Choroid plexus epithelial cell (primary cell): ENCODE measurements at regions not wholly inside any gene's neighbourhood (a gene's known extent, or its start where the extent isn't known, plus 50 kb on each side); places are given as distances from the start of the nearest gene placed in this dataset.

Experiments
- DNase-seq: peaks from one replicate; pipeline ENCODE4 v3.0.0-alpha.2; 2010; ENCODE audit warnings: low read depth
- H3K4me3 ChIP-seq: 2 replicates; pipeline ENCODE4 v1.5.1; 2011; ENCODE audit warnings: low read depth, mild to moderate bottlenecking, control low read depth, low read length, moderate library complexity
- TF ChIP-seq, protein P1 (sequence below): conservative IDR thresholded peaks from 2 replicates; pipeline ENCODE4 v1.5.1; 2011; ENCODE audit warnings: low read depth, mild to moderate bottlenecking, control low read depth, inconsistent platforms, low read length, moderate library complexity

DNA sequence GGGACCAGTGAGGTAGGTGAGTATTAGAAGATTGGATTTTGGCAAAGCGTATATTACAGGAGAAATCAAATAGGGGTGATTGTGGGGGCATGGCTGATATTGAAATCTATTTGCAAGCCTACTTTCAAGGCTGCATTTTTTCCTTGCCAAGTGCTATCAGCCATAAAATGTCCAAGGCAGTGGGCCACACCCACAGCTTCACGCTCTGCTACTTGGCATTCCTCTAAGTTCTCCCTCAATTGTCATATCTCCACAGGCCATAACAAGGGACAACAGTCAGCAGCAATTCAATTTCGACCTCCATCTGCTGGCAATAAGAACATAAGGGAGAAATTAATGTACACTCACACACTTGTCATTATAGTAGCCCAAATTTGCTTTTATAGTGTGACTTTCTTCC lies 667.1 kb upstream of the PKN2 start:
- TF ChIP-seq, protein P1, sequence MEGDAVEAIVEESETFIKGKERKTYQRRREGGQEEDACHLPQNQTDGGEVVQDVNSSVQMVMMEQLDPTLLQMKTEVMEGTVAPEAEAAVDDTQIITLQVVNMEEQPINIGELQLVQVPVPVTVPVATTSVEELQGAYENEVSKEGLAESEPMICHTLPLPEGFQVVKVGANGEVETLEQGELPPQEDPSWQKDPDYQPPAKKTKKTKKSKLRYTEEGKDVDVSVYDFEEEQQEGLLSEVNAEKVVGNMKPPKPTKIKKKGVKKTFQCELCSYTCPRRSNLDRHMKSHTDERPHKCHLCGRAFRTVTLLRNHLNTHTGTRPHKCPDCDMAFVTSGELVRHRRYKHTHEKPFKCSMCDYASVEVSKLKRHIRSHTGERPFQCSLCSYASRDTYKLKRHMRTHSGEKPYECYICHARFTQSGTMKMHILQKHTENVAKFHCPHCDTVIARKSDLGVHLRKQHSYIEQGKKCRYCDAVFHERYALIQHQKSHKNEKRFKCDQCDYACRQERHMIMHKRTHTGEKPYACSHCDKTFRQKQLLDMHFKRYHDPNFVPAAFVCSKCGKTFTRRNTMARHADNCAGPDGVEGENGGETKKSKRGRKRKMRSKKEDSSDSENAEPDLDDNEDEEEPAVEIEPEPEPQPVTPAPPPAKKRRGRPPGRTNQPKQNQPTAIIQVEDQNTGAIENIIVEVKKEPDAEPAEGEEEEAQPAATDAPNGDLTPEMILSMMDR = no peak
- H3K4me3 ChIP-seq = no peak overlapping the region
- DNase-seq = no peak

DNA sequence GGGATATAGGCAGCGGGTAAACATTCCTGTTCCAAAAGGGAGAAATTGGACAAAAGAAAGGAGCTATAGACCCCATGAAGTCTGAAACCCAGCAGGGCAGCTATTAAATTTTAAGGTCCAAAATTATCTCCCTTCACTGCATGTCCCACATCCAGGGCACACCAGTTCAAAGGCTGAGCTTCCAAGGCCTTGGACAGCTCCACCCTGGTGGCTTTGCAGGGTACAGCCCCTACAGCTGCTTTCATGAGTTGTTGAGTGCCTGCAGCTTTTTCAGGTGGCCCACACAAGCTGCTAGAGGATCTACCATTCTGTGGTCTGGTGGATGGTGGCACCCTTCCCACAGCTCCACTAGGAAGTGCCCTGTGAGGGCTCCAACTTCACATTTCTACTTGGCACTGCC lies 662.5 kb upstream of the PKN2 start:
- TF ChIP-seq, protein P1 = no peak
- no peak for DNase-seq
- H3K4me3 ChIP-seq = no peak overlapping the region

DNA sequence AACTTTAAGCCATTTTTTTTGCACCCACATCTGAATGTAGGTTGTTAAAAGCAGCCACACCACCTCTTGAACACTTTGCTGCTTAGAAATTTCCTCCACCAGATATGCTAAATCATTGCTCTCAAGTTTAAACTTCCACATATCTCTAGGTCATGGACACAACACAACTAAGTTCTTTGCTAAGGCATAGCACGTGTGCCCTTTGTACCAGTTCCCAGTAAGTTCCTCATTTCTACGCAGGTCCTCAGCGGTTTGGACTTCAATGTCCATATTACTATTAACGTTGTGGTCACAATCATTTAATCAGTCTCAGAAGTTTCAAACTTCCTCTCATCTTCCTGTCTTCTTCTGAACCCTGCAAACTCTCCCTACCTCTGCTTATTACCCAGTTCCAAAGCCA lies 661.6 kb upstream of the PKN2 start:
- H3K4me3 ChIP-seq = no peak overlapping the region
- no peak for DNase-seq
- TF ChIP-seq, protein P1 = no peak

DNA sequence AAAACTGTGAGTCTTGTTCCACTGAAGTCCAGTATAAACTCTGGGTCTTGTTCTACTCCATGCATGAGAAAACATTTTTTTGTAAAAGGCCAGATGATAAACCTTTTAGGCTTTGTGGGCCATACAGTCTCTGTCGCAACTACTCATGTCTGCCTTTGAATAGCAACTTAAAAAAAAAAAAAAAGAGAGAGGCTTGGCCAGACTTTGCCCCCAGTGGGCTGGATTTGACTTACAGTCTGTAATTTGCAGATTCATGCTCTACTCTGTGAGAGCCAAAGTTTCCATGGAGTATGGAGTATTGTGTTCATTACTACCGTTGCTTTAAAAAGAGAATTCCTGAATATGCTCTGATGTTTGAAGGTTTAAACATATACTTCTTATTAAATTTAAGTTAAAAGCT lies 654.9 kb upstream of the PKN2 start:
- TF ChIP-seq, protein P1 = no peak
- DNase-seq = peak; percentile 9
- H3K4me3 ChIP-seq = no peak overlapping the region

DNA sequence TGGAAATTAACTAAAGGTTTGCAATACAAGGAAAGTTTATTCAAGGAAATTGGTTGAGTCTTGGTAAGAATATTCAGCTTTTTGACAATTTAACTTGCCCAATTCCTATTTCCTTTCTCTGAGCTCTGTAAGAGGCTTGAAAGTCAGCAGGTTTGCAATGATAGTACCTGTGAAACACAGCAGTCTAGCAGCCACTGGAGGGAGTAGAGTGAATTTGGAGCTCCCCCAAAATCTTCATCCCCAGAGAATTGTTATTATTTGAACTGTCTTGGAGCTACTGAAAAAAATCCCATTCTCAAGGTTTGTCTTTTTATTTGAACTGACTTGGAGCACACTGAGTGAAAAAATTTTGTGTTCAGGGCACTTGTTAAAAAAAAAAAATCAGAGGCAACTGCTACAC lies 654.2 kb upstream of the PKN2 start:
- no peak overlapping the region for H3K4me3 ChIP-seq
- TF ChIP-seq, protein P1 = no peak
- DNase-seq = no peak

DNA sequence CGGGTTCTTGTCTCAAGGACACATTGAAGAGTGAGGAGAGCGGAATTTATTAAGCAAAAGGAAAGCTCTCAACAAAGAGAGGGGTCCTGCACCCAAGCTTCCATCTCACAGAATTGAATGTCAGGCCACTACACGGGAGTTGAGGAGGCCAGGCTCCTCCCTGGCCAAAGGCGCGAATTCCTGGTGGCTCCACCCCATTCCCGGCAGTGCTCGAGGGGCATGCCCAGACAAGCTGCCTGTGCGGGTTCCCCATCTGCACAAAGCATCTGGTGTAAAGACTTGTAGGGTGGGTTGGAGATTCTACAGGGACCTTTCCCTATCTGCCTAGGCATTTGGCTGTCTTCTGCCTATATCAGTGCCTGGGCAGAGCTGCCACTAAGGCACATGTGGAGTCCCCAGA lies 648.5 kb upstream of the PKN2 start:
- no peak overlapping the region for H3K4me3 ChIP-seq
- TF ChIP-seq, protein P1 = no peak
- no peak for DNase-seq

DNA sequence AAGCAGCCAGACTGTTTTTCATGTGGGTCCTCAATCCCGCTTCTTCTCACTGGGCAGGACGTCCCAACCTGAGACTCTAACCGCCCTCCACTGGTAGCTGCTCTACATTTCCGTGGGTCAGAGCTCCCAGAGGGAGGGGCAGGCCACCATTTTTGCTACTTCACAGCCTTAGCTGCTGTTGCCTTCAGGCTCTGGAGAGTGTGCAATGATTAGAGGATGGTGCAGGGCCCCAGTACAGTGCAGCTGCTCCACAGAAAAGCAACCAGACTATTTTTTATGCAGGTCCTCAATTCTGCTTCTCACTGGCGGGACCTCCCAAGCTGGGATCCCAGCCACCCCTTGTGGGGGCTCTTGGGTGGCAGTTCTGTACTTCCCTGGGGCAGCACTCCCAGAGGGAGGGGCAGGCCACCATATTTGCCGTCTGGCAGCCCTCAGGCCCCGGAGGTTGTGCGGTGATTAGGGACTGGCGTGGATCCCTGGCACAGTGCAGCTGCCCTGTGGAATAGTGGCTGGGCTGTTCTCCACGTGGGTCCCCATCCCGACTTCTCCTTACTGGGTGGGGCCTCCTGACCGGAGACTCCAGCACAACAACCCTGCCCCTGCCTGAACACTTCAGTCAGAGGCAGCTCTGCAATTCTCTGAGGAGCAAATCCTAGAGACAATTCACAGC lies 647.6 kb upstream of the PKN2 start:
- H3K4me3 ChIP-seq = no peak overlapping the region
- DNase-seq = no peak
- TF ChIP-seq, protein P1 = no peak
